D721Med (cell line): ENCODE measurements at regions not wholly inside any gene's neighbourhood (a gene's known extent, or its start where the extent isn't known, plus 50 kb on each side); places are given as distances from the start of the nearest gene placed in this dataset.

Experiments
- DNase-seq: peaks from one replicate; pipeline ENCODE4 v3.0.0; 2011; ENCODE audit warnings: low spot score; ENCODE audit not compliant: insufficient read length
- FAIRE-seq: peaks from 2 replicates; lab custom pipeline; 2011; peaks lifted over from hg19 to GRCh38; lab: Jason Lieb, UNC
- CTCF ChIP-seq: IDR thresholded peaks from 2 replicates; pipeline ENCODE4 v1.5.1; 2012; ENCODE audit warnings: mild to moderate bottlenecking, control low read depth; ENCODE audit not compliant: insufficient read depth; ENCODE audit errors: missing control alignments

- FAIRE-seq, result no peak
- no peak for TF ChIP-seq CTCF
- no peak for DNase-seq
Measured at GRCh38 chr9:3758816-3759576, 233.2 kb upstream of the RFX3 start.

GRCh38 chr9:3756071-3756470 is 230.3 kb upstream of the RFX3 start:
- no peak for FAIRE-seq
- TF ChIP-seq CTCF, result no peak
- DNase-seq, result no peak

GRCh38 chr9:3751125-3751758 is 225.4 kb upstream of the RFX3 start:
- no peak for TF ChIP-seq CTCF
- FAIRE-seq, result no peak
- DNase-seq, result no peak

GRCh38 chr9:3750321-3750720 is 224.5 kb upstream of the RFX3 start:
- no peak for DNase-seq
- no peak for TF ChIP-seq CTCF
- FAIRE-seq, result no peak

- FAIRE-seq (no peak), DNase-seq (no peak)
- TF ChIP-seq CTCF, result no peak
Measured at GRCh38 chr9:3746296-3747275, 220.8 kb upstream of the RFX3 start.

DNA sequence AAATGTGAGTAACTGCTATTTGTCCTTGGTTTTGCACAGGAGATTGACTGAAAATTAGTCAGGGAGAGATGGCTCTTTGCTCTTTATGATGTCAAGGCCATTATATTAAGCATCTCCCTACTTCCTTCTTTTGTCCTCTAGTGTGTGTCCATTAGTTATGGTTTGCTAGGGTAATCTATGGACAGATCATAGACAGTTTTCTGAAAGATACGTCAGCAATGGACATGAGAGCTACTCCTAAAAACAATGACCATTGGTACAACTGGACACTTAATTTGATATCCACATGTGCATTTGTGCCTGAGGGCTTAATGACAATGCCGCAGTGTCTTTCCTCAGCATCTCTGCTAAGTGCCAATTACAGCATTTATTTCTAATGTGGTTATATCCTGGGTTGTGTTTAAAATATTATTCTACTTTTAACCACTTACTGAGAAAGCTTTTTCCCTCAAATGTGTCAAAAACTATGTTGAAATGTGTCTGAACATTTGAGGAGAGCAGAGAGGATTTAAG is 218.2 kb upstream of the RFX3 start:
- DNase-seq (no peak), FAIRE-seq (no peak)
- no peak for TF ChIP-seq CTCF
